Endodermal cell (in vitro differentiated cells): ENCODE measurements at regions not wholly inside any gene's neighbourhood (a gene's known extent, or its start where the extent isn't known, plus 50 kb on each side); places are given as distances from the start of the nearest gene placed in this dataset.

Experiments
- DNase-seq: peaks from one replicate; pipeline ENCODE4 v3.0.0-alpha.2; 2017
- H3K27ac ChIP-seq: 2 replicates; pipeline ENCODE4 v1.5.1; 2013; ENCODE audit warnings: mild to moderate bottlenecking, low read depth, low read length, moderate library complexity
- H3K27me3 ChIP-seq: 2 replicates; pipeline ENCODE4 v1.6.1; 2013; ENCODE audit warnings: mild to moderate bottlenecking, low read length, moderate library complexity; ENCODE audit not compliant: insufficient read depth, control insufficient read depth, poor library complexity, severe bottlenecking
- H3K36me3 ChIP-seq: 2 replicates; pipeline ENCODE4 v1.7.0; 2013; ENCODE audit warnings: mild to moderate bottlenecking, low read length, moderate library complexity; ENCODE audit not compliant: control insufficient read depth, insufficient read depth
- H3K4me1 ChIP-seq: one replicate; pipeline ENCODE4 v1.7.0; 2013; ENCODE audit warnings: low read length; ENCODE audit not compliant: control insufficient read depth, insufficient read depth
- H3K4me3 ChIP-seq: 2 replicates; pipeline ENCODE4 v1.5.1; 2013; ENCODE audit warnings: mild to moderate bottlenecking, low read length, moderate library complexity
- H3K9ac ChIP-seq: 2 replicates; pipeline ENCODE4 v1.6.1; 2013; ENCODE audit warnings: mild to moderate bottlenecking, low read length, moderate library complexity; ENCODE audit not compliant: poor library complexity, severe bottlenecking; ENCODE audit errors: extremely low read depth
- H3K9me3 ChIP-seq: 2 replicates; pipeline ENCODE4 v1.6.1; 2013; ENCODE audit warnings: mild to moderate bottlenecking, low read length, moderate library complexity; ENCODE audit not compliant: control insufficient read depth
- H3K27ac Mint-ChIP-seq: 2 replicates; pipeline ENCODE4 v1.8.0; 2020; ENCODE audit warnings: mixed read lengths
- H3K27me3 Mint-ChIP-seq: 2 replicates; pipeline ENCODE4 v1.8.0; 2021; ENCODE audit warnings: mild to moderate bottlenecking, mixed read lengths; ENCODE audit not compliant: insufficient read depth
- H3K36me3 Mint-ChIP-seq: 2 replicates; pipeline ENCODE4 v1.8.0; 2020; ENCODE audit warnings: low read depth, mixed read lengths
- H3K4me1 Mint-ChIP-seq: 2 replicates; pipeline ENCODE4 v1.8.0; 2020; ENCODE audit warnings: mixed read lengths
- H3K4me3 Mint-ChIP-seq: 2 replicates; pipeline ENCODE4 v1.8.0; 2020; ENCODE audit warnings: mild to moderate bottlenecking, moderate library complexity, mixed read lengths
- H3K9me3 Mint-ChIP-seq: 2 replicates; pipeline ENCODE4 v1.8.0; 2020; ENCODE audit warnings: mild to moderate bottlenecking, mixed read lengths
- WGBS, 2 experiments: methylation state at CpG; one replicate each; pipeline versions ENCODE4 v1.1.5 to v1.1.7; 2013; ENCODE audit warnings: missing lambda C conversion rate in 2 of 2, mixed read lengths in 1 of 2; ENCODE audit not compliant: insufficient coverage in 1 of 2, insufficient read length in 1 of 2; 5-methylcytosine and 5-hydroxymethylcytosine counted together
- TF ChIP-seq, protein P1 (sequence below): fragments of 200-600 bp; sonication (generic); conservative IDR thresholded peaks from 2 replicates; pipeline ENCODE4 v1.5.0; 2021; ENCODE audit warnings: antibody characterized with exemption, mild to moderate bottlenecking

DNA sequence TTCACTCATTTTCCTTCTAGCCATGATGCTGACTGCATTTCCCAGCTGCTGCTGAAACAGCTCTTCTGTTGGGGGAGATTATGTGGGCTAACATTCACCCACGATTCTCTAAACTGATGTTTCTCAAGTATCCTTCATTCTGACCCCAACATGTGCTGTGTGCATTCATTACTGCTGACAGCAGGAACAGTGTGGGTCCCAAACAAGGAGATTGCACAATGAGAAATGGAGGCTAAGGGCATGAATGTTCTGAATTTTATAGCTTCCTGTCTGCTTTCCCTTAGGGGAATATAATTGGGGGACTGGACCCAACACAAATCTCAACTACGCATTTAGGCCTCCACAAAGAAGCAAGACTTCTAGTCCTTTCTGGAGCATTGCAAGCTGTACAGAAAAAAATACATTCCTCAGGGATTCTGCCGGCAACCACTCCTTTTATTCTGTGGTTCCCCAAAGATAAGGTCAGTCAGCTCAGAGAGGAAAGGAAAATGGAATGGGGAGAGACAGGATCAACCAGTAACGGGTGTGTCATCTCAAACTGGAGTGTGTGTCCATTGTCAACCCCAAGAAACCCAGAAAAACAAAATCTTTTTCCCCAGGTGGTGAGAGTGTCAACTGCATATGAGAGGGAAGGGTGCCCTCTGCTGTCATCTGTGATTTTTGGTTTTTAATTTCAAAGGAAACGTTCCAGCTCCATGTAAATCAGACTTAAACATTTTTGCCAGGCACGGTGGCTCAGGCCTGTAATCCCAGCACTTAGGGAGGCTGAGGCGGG, 81.5 kb upstream of the EGFL6 start:
- peak overlapping the region; percentile 86 for H3K27ac Mint-ChIP-seq
- H3K4me1 ChIP-seq, result no peaks in the 10 kb centered on the region
- no peak overlapping the region for H3K4me3 Mint-ChIP-seq
- no peaks in the 10 kb centered on the region for H3K27me3 Mint-ChIP-seq
- peak; percentile 79 for DNase-seq
- peak overlapping the region; percentile 34 for H3K27ac ChIP-seq
- no peaks in the 10 kb centered on the region for H3K27me3 ChIP-seq
- H3K36me3 ChIP-seq, result no peaks in the 10 kb centered on the region
- H3K9me3 Mint-ChIP-seq, result peaks cover 35% of the 10 kb centered on the region
- no peaks in the 10 kb centered on the region for H3K9me3 ChIP-seq
- WGBS, 2 experiments, result 14 to 45% methylated on average over 4 to 6 of the region's 7 CpGs
- no peaks in the 10 kb centered on the region for H3K36me3 Mint-ChIP-seq
- H3K4me1 Mint-ChIP-seq, result peaks cover 7% of the 10 kb centered on the region
- TF ChIP-seq, protein P1, sequence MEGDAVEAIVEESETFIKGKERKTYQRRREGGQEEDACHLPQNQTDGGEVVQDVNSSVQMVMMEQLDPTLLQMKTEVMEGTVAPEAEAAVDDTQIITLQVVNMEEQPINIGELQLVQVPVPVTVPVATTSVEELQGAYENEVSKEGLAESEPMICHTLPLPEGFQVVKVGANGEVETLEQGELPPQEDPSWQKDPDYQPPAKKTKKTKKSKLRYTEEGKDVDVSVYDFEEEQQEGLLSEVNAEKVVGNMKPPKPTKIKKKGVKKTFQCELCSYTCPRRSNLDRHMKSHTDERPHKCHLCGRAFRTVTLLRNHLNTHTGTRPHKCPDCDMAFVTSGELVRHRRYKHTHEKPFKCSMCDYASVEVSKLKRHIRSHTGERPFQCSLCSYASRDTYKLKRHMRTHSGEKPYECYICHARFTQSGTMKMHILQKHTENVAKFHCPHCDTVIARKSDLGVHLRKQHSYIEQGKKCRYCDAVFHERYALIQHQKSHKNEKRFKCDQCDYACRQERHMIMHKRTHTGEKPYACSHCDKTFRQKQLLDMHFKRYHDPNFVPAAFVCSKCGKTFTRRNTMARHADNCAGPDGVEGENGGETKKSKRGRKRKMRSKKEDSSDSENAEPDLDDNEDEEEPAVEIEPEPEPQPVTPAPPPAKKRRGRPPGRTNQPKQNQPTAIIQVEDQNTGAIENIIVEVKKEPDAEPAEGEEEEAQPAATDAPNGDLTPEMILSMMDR, result peak; percentile 74
- no peak overlapping the region for H3K4me3 ChIP-seq
- no peak overlapping the region for H3K9ac ChIP-seq

DNA sequence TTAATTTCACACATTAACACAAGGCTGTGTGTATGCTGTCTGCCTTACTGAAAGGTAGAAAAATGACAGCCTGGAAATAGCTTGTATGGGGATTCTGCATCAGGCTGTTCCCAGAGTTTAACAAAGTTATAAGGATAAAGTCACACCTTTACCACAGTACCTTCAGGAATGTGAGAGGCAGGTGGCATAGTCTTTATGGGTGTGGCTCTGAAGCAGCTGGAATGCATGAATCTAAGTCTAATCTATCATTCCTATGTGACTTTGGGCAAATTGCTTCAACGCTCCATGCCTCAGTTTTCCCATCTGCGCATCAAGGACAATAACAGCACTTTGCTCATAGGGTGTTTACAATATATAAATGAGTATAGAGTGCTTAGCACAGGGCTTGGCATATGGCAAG, 84.2 kb upstream of the EGFL6 start:
- Histone ChIP-seq H3K4me1 (no peaks in the 10 kb centered on the region), H3K9ac (no peak overlapping the region), H3K27me3 (no peaks in the 10 kb centered on the region), H3K36me3 (no peaks in the 10 kb centered on the region), H3K4me3 (no peak overlapping the region), H3K27ac (no peak overlapping the region), H3K9me3 (no peaks in the 10 kb centered on the region)
- no peaks in the 10 kb centered on the region for H3K27me3 Mint-ChIP-seq
- TF ChIP-seq, protein P1, result no peak
- no peak for DNase-seq
- 95% methylated on average over 2 of the region's 2 CpGs; no CpG with 5 or more reads in 1 of the 2 experiments for WGBS, 2 experiments
- peaks cover 1% of the 10 kb centered on the region for H3K36me3 Mint-ChIP-seq
- peaks cover 7% of the 10 kb centered on the region for H3K4me1 Mint-ChIP-seq
- H3K27ac Mint-ChIP-seq, result no peak overlapping the region
- H3K9me3 Mint-ChIP-seq, result peaks cover 51% of the 10 kb centered on the region
- no peak overlapping the region for H3K4me3 Mint-ChIP-seq

DNA sequence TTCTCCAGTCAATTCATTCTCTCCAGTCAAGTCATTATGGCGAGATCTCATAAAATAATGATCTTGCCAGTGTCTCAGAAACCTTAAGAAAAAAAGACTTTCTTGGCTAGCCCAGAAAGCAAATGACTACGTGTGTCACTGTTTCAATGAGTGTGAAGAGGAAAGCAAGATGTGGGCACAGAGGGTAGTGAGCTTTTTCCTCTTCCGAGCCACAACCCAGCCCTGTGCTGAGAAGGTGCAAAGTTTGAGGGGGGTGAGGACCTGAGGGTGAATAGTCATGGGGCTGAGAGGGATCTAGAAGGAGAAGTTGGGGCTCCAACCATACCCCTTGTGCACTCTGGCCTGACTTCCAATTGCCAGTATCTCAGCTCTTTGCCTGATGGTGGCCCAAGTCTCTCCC, 85.6 kb upstream of the EGFL6 start:
- H3K4me3 ChIP-seq, result no peak overlapping the region
- H3K36me3 ChIP-seq, result no peaks in the 10 kb centered on the region
- peaks cover 1% of the 10 kb centered on the region for H3K36me3 Mint-ChIP-seq
- H3K4me1 ChIP-seq, result no peaks in the 10 kb centered on the region
- TF ChIP-seq, protein P1, result no peak
- H3K27me3 ChIP-seq, result no peaks in the 10 kb centered on the region
- peaks cover 7% of the 10 kb centered on the region for H3K4me1 Mint-ChIP-seq
- H3K4me3 Mint-ChIP-seq, result no peak overlapping the region
- peaks cover 62% of the 10 kb centered on the region for H3K9me3 Mint-ChIP-seq
- H3K27ac Mint-ChIP-seq, result no peak overlapping the region
- H3K9me3 ChIP-seq, result no peaks in the 10 kb centered on the region
- WGBS, 2 experiments, result 80% methylated on average over 3 of the region's 3 CpGs; no CpG with 5 or more reads in 1 of the 2 experiments
- H3K27me3 Mint-ChIP-seq, result no peaks in the 10 kb centered on the region
- H3K27ac ChIP-seq, result no peak overlapping the region
- no peak overlapping the region for H3K9ac ChIP-seq
- no peak for DNase-seq
